GM23338 (cell line): ENCODE measurements at regions not wholly inside any gene's neighbourhood (a gene's known extent, or its start where the extent isn't known, plus 50 kb on each side); places are given as distances from the start of the nearest gene placed in this dataset.

Experiments used
- ATAC-seq: fragments of 200-7000 bp; cut with Tn5 transposase; 3 replicates; pipeline ENCODE4 v1.9.1; 2020
- DNase-seq: peaks from one replicate; pipeline ENCODE4 v3.0.0-alpha.2; 2015; ENCODE audit warnings: low spot score
- H2AFZ ChIP-seq: fragments of 200-600 bp; sonication (generic); 2 replicates; pipeline ENCODE4 v1.8.0; 2016; ENCODE audit warnings: antibody characterized with exemption, mild to moderate bottlenecking, moderate library complexity
- H3F3A ChIP-seq: fragments of 200-600 bp; sonication (generic); replicated peaks from 2 replicates; pipeline ENCODE4 v1.8.0; 2017; ENCODE audit warnings: antibody characterized with exemption, mixed run types, low read depth
- H3K27ac ChIP-seq: fragments of 200-600 bp; sonication (generic); 2 replicates; pipeline ENCODE4 v1.6.1; 2016; ENCODE audit warnings: low read depth
- H3K27me3 ChIP-seq: fragments of 200-600 bp; sonication (generic); 2 replicates; pipeline ENCODE4 v1.8.0; 2016; ENCODE audit warnings: mild to moderate bottlenecking, mixed run types, moderate library complexity; ENCODE audit not compliant: insufficient read depth
- H3K36me3 ChIP-seq: fragments of 200-600 bp; sonication (generic); 2 replicates; pipeline ENCODE4 v1.8.0; 2016; ENCODE audit warnings: mild to moderate bottlenecking; ENCODE audit not compliant: insufficient read depth
- H3K4me1 ChIP-seq: fragments of 200-600 bp; sonication (generic); 2 replicates; pipeline ENCODE4 v1.8.0; 2016; ENCODE audit warnings: mild to moderate bottlenecking, moderate library complexity; ENCODE audit not compliant: insufficient read depth
- H3K4me2 ChIP-seq: fragments of 200-600 bp; sonication (generic); 2 replicates; pipeline ENCODE4 v1.7.1; 2017; ENCODE audit warnings: mixed run types
- H3K4me3 ChIP-seq: fragments of 200-600 bp; sonication (generic); 2 replicates; pipeline ENCODE4 v1.6.1; 2016; ENCODE audit warnings: mixed run types
- H3K79me2 ChIP-seq: fragments of 200-600 bp; sonication (generic); replicated peaks from 2 replicates; pipeline ENCODE4 v1.8.0; 2017; ENCODE audit warnings: mild to moderate bottlenecking; ENCODE audit not compliant: insufficient read depth
- H3K9me2 ChIP-seq: fragments of 200-600 bp; sonication (generic); 2 replicates; pipeline ENCODE4 v1.8.0; 2017; ENCODE audit not compliant: insufficient read depth
- H4K20me1 ChIP-seq: fragments of 200-600 bp; sonication (generic); replicated peaks from 2 replicates; pipeline ENCODE4 v1.8.0; 2017; ENCODE audit warnings: mild to moderate bottlenecking; ENCODE audit not compliant: insufficient read depth
- H3K27ac Mint-ChIP-seq: 2 replicates; pipeline ENCODE4 v1.8.0; 2020; ENCODE audit warnings: inconsistent platforms, mild to moderate bottlenecking, moderate library complexity, mixed read lengths
- H3K27me3 Mint-ChIP-seq: 3 replicates; pipeline ENCODE4 v1.8.0; 2022; ENCODE audit warnings: low read depth, mild to moderate bottlenecking, moderate library complexity, mixed read lengths, inconsistent platforms; ENCODE audit not compliant: insufficient read depth, poor library complexity
- H3K36me3 Mint-ChIP-seq: 3 replicates; pipeline ENCODE4 v1.8.0; 2021; ENCODE audit warnings: low read depth, mild to moderate bottlenecking, inconsistent platforms, moderate library complexity, mixed read lengths
- H3K4me1 Mint-ChIP-seq: 3 replicates; pipeline ENCODE4 v1.8.0; 2020; ENCODE audit warnings: mild to moderate bottlenecking, inconsistent platforms, mixed read lengths
- H3K4me3 Mint-ChIP-seq: 3 replicates; pipeline ENCODE4 v1.8.0; 2021; ENCODE audit warnings: moderate library complexity, mild to moderate bottlenecking, inconsistent platforms, mixed read lengths
- H3K9me3 Mint-ChIP-seq: 3 replicates; pipeline ENCODE4 v1.8.0; 2020; ENCODE audit warnings: moderate library complexity, mild to moderate bottlenecking, inconsistent platforms, mixed read lengths
- CREB1 ChIP-seq: fragments of 250-450 bp; sonication (Bioruptor Pico); IDR thresholded peaks from 2 replicates; pipeline ENCODE4 v1.5.0; 2020; ENCODE audit warnings: low read depth, mild to moderate bottlenecking, moderate library complexity
- ETS1 ChIP-seq: IDR thresholded peaks from 2 replicates; pipeline ENCODE4 v1.6.1; 2016; ENCODE audit warnings: antibody characterized with exemption
- EZH2 ChIP-seq: fragments of 200-600 bp; sonication (generic); IDR thresholded peaks from one replicate; pipeline ENCODE4 v1.8.0; 2017; ENCODE audit warnings: antibody characterized with exemption, mild to moderate bottlenecking, low read depth; ENCODE audit not compliant: unreplicated experiment
- EZH2phosphoT487 ChIP-seq: fragments of 200-600 bp; sonication (generic); IDR thresholded peaks from one replicate; pipeline ENCODE4 v1.8.1; 2018; ENCODE audit warnings: antibody characterized with exemption; ENCODE audit not compliant: unreplicated experiment
- JUNB ChIP-seq: IDR thresholded peaks from one replicate; pipeline ENCODE4 v1.6.1; 2016; ENCODE audit warnings: antibody characterized with exemption; ENCODE audit not compliant: unreplicated experiment
- NANOG ChIP-seq: IDR thresholded peaks from 2 replicates; pipeline ENCODE4 v1.6.1; 2016; ENCODE audit warnings: antibody characterized with exemption, borderline replicate concordance
- POLR2AphosphoS5 ChIP-seq: IDR thresholded peaks from 2 replicates; pipeline ENCODE4 v1.6.1; 2016; ENCODE audit warnings: antibody characterized with exemption, low read depth
- REST ChIP-seq: IDR thresholded peaks from one replicate; pipeline ENCODE4 v1.6.1; 2018; ENCODE audit warnings: antibody characterized with exemption; ENCODE audit not compliant: unreplicated experiment
- TF ChIP-seq, protein P1 (sequence below), 2 experiments: fragments of 200-600 bp in 1 of 2; sonication (generic) in 1 of 2; conservative IDR thresholded peaks; 2 replicates each; pipeline versions ENCODE4 v1.5.1 to v1.6.1; 2016 to 2017; ENCODE audit warnings: antibody characterized with exemption in 2 of 2, low read depth in 2 of 2, mild to moderate bottlenecking in 2 of 2, moderate library complexity in 1 of 2

- DNase-seq: no peak
- Histone ChIP-seq H3F3A (no peaks in the 10 kb centered on the region), H3K4me3 (no peak overlapping the region), H2AFZ (peak overlapping the region; percentile 76; the same call in 1 of the 2 replicates), H3K4me2 (no peak overlapping the region), H3K27me3 (no peaks in the 10 kb centered on the region), H3K79me2 (no peaks in the 10 kb centered on the region), H3K9me2 (peaks cover 2% of the 10 kb centered on the region; the same call in 1 of the 2 replicates), H3K4me1 (no peaks in the 10 kb centered on the region), H3K36me3 (no peaks in the 10 kb centered on the region), H3K27ac (no peak overlapping the region), H4K20me1 (no peaks in the 10 kb centered on the region)
- H3K27me3 Mint-ChIP-seq: peaks cover 8% of the 10 kb centered on the region
- TF ChIP-seq POLR2AphosphoS5 (no peak), NANOG (no peak), CREB1 (CRISPR knock-in tag) (no peak), REST (no peak), ETS1 (no peak)
- H3K36me3 Mint-ChIP-seq: no peaks in the 10 kb centered on the region
- H3K27ac Mint-ChIP-seq: no peak overlapping the region
- no peaks in the 10 kb centered on the region for H3K9me3 Mint-ChIP-seq
- no peak for ATAC-seq
- H3K4me1 Mint-ChIP-seq: peaks cover 20% of the 10 kb centered on the region
- no peak overlapping the region for H3K4me3 Mint-ChIP-seq
Measured at GRCh38 chr11:86162239-86162638, 82.3 kb upstream of the EED start.

GRCh38 chr11:86161837-86162236 lies 82.7 kb upstream of the EED start:
- no peaks in the 10 kb centered on the region for H3K4me1 ChIP-seq
- H3K36me3 ChIP-seq: no peaks in the 10 kb centered on the region
- ATAC-seq (no peak), DNase-seq (no peak)
- no peak overlapping the region for H3K4me2 ChIP-seq
- H4K20me1 ChIP-seq: no peaks in the 10 kb centered on the region
- peaks cover 2% of the 10 kb centered on the region; the same call in 1 of the 2 replicates for H3K9me2 ChIP-seq
- Mint-ChIP-seq H3K36me3 (no peaks in the 10 kb centered on the region), H3K27ac (no peak overlapping the region), H3K9me3 (no peaks in the 10 kb centered on the region), H3K4me1 (peaks cover 20% of the 10 kb centered on the region), H3K4me3 (no peak overlapping the region), H3K27me3 (peaks cover 8% of the 10 kb centered on the region)
- no peak overlapping the region for H3K4me3 ChIP-seq
- H2AFZ ChIP-seq: peak overlapping the region; percentile 76; the same call in 1 of the 2 replicates
- no peaks in the 10 kb centered on the region for H3K79me2 ChIP-seq
- no peaks in the 10 kb centered on the region for H3F3A ChIP-seq
- no peak for TF ChIP-seq JUNB
- TF ChIP-seq POLR2AphosphoS5: no peak
- H3K27me3 ChIP-seq: no peaks in the 10 kb centered on the region
- no peak overlapping the region for H3K27ac ChIP-seq

DNA sequence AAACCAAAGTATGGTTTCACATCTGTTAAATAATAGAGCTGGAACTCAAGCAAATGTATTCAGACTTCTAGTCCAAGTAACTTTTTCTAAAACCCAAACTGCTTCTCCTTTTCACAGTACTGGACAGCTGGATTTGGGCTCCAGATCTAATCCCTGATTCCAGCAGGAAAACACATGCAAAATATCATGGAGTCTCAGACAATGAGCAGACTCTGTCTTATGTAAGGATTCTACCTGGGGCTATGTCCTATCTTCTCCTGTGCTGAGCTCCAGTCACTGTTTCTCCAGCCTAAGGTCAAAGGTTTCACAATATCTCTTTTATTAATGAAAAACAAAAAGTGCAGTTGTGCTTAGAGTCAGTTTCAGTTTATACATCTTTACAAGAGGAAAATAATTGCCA lies 83.2 kb upstream of the EED start:
- no peaks in the 10 kb centered on the region for H3K27me3 ChIP-seq
- H2AFZ ChIP-seq: no peak overlapping the region
- Mint-ChIP-seq H3K9me3 (no peaks in the 10 kb centered on the region), H3K27me3 (peaks cover 10% of the 10 kb centered on the region), H3K27ac (no peak overlapping the region), H3K4me3 (no peak overlapping the region), H3K36me3 (no peaks in the 10 kb centered on the region), H3K4me1 (peaks cover 20% of the 10 kb centered on the region)
- no peak overlapping the region for H3K4me3 ChIP-seq
- H3K9me2 ChIP-seq: peaks cover 2% of the 10 kb centered on the region; the same call in 1 of the 2 replicates
- TF ChIP-seq REST (no peak), POLR2AphosphoS5 (no peak), EZH2 (no peak), NANOG (no peak), EZH2phosphoT487 (no peak), JUNB (no peak)
- TF ChIP-seq, protein P1, sequence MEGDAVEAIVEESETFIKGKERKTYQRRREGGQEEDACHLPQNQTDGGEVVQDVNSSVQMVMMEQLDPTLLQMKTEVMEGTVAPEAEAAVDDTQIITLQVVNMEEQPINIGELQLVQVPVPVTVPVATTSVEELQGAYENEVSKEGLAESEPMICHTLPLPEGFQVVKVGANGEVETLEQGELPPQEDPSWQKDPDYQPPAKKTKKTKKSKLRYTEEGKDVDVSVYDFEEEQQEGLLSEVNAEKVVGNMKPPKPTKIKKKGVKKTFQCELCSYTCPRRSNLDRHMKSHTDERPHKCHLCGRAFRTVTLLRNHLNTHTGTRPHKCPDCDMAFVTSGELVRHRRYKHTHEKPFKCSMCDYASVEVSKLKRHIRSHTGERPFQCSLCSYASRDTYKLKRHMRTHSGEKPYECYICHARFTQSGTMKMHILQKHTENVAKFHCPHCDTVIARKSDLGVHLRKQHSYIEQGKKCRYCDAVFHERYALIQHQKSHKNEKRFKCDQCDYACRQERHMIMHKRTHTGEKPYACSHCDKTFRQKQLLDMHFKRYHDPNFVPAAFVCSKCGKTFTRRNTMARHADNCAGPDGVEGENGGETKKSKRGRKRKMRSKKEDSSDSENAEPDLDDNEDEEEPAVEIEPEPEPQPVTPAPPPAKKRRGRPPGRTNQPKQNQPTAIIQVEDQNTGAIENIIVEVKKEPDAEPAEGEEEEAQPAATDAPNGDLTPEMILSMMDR (conservative IDR thresholded peaks at IDR 0.05; ENCODE audit: low read depth in 2 of 2): no peak
- no peaks in the 10 kb centered on the region for H4K20me1 ChIP-seq
- H3K36me3 ChIP-seq: no peaks in the 10 kb centered on the region
- H3K4me2 ChIP-seq: no peak overlapping the region
- no peaks in the 10 kb centered on the region for H3F3A ChIP-seq
- no peaks in the 10 kb centered on the region for H3K79me2 ChIP-seq
- no peak overlapping the region for H3K27ac ChIP-seq
- H3K4me1 ChIP-seq: no peaks in the 10 kb centered on the region
- DNase-seq: no peak
- no peak for ATAC-seq
